Tibial artery (tissue), 4 donors: ENCODE measurements at regions not wholly inside any gene's neighbourhood (a gene's known extent, or its start where the extent isn't known, plus 50 kb on each side); places are given as distances from the start of the nearest gene placed in this dataset.

Source experiments
- DNase-seq, 2 donors: peaks; one replicate each; pipeline ENCODE4 v3.0.0-alpha.2; 2019
- H3K27ac ChIP-seq, 2 donors: fragments of 200-600 bp; sonication (generic) in 1 of 2; 1 replicate in 1 of 2; 2 replicates in 1 of 2; pipeline ENCODE4 v1.5.1; 2018 to 2019; ENCODE audit warnings: mild to moderate bottlenecking in 1 of 2
- H3K27me3 ChIP-seq, 2 donors: fragments of 200-600 bp; sonication (generic) in 1 of 2; one replicate each; pipeline versions ENCODE4 v1.5.1 to v1.6.0; 2016 to 2019
- H3K36me3 ChIP-seq, 3 donors: fragments of 200-600 bp; sonication (generic) in 2 of 3; one replicate each; pipeline ENCODE4 v1.5.1; 2016 to 2019; ENCODE audit warnings: mild to moderate bottlenecking in 2 of 3
- H3K4me1 ChIP-seq, 4 donors: fragments of 200-600 bp; sonication (generic) in 2 of 4; 1 replicate in 3 of 4; 2 replicates in 1 of 4; pipeline ENCODE4 v1.5.1; 2016 to 2019
- H3K4me3 ChIP-seq, 2 donors: fragments of 200-600 bp; sonication (generic) in 1 of 2; 1 replicate in 1 of 2; 2 replicates in 1 of 2; pipeline ENCODE4 v1.5.1; 2018 to 2019; ENCODE audit warnings: mild to moderate bottlenecking in 2 of 2
- H3K9me3 ChIP-seq, 3 donors: fragments of 200-600 bp; sonication (generic) in 1 of 3; one replicate each; pipeline ENCODE4 v1.5.1; 2016 to 2019
- intact Hi-C: fragments of 100-400 bp; cut with DNase I; formaldehyde crosslinking; loops from one replicate; pipeline ENCODE4 v1.15.0; 2023; ENCODE audit warnings: low total_unique reads
- TF ChIP-seq, protein P1 (sequence below), 2 experiments: fragments of 200-600 bp in 1 of 2; fragments of 450-650 bp in 1 of 2; IDR thresholded peaks; one replicate each; pipeline ENCODE4 v1.5.1; 2017 to 2019; ENCODE audit warnings: antibody characterized with exemption in 2 of 2, mild to moderate bottlenecking in 1 of 2, moderate library complexity in 1 of 2

DNA sequence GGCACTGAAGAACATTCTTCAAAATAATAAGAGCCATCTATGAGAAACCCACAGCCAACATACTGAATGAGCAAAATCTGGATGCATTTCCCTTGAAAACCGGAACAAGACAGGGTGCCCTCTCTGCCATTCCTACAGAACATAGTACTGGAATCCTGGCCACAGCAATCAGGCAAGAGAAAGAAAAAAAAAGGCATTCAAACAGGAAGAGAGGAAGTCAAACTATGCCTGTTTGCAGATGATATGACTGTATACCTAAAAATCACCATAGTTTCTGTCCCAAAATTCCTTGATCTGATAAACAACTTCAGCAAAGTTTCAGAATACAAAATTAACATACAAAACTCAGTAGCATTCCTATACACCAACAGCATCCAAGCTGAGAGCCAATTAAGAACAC, 119.5 kb upstream of the PARD3B start:
- TF ChIP-seq, protein P1, sequence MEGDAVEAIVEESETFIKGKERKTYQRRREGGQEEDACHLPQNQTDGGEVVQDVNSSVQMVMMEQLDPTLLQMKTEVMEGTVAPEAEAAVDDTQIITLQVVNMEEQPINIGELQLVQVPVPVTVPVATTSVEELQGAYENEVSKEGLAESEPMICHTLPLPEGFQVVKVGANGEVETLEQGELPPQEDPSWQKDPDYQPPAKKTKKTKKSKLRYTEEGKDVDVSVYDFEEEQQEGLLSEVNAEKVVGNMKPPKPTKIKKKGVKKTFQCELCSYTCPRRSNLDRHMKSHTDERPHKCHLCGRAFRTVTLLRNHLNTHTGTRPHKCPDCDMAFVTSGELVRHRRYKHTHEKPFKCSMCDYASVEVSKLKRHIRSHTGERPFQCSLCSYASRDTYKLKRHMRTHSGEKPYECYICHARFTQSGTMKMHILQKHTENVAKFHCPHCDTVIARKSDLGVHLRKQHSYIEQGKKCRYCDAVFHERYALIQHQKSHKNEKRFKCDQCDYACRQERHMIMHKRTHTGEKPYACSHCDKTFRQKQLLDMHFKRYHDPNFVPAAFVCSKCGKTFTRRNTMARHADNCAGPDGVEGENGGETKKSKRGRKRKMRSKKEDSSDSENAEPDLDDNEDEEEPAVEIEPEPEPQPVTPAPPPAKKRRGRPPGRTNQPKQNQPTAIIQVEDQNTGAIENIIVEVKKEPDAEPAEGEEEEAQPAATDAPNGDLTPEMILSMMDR (IDR thresholded peaks at IDR 0.05) = no peak
- H3K27ac ChIP-seq = no peak overlapping the region
- no peaks in the 10 kb centered on the region for H3K36me3 ChIP-seq
- H3K4me1 ChIP-seq = no peaks in the 10 kb centered on the region
- no peaks in the 10 kb centered on the region for H3K27me3 ChIP-seq
- H3K9me3 ChIP-seq = no peaks in the 10 kb centered on the region
- intact Hi-C loops = no loop called here
- H3K4me3 ChIP-seq = no peak overlapping the region
- DNase-seq = no peak

DNA sequence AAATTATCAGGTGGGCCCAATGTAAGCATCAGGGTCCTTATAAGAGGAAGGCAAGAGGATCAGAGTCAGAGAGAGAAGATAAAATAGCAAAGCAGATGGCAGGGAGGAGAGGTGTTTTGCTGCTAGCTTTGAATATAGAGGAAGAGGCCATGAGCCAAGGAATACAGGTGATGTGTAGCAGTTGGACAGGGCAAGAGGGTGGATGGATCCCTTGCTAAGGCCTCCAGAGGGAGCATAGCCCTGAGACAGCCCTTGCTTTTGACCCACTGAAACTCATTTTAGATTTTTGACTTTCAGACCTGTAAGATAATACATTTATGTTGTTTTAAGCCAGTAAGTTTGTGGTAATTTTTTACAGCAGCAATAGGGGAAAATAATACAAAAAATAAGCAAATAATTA, 116.6 kb upstream of the PARD3B start:
- intact Hi-C loops = no loop called here
- Histone ChIP-seq H3K9me3 (peaks cover 0 to 17% (median 6%) of the 10 kb centered on the region in 3 donors), H3K4me3 (no peak overlapping the region), H3K27ac (no peak overlapping the region), H3K4me1 (no peaks in the 10 kb centered on the region), H3K36me3 (no peaks in the 10 kb centered on the region), H3K27me3 (no peaks in the 10 kb centered on the region)
- TF ChIP-seq, protein P1 (IDR thresholded peaks at IDR 0.05) = no peak
- no peak for DNase-seq

DNA sequence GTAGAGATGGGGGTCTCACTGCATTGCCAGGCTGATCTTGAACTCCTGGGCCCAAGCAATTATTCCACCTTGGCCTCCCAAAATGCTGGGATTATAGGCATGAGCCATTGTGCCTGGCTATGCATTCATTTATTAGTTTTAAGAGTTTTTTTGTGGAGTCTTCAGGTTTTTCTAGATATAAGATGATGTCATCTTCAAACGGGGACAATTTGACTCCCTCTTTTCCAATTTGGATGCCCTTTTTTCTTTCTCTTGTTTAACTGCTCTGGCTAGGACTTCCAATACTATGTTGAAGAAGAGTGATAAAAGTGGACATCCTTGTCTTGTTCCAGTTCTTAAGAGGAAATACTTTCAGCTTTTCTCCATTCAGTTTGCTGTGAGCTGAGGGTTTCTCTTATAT, 113.7 kb upstream of the PARD3B start:
- intact Hi-C loops = no loop called here
- peaks cover 0 to 17% (median 6%) of the 10 kb centered on the region in 3 donors for H3K9me3 ChIP-seq
- H3K4me1 ChIP-seq = no peaks in the 10 kb centered on the region
- no peaks in the 10 kb centered on the region for H3K36me3 ChIP-seq
- H3K4me3 ChIP-seq = no peak overlapping the region
- no peak for DNase-seq
- no peaks in the 10 kb centered on the region for H3K27me3 ChIP-seq
- TF ChIP-seq, protein P1 (IDR thresholded peaks at IDR 0.05) = no peak
- H3K27ac ChIP-seq = no peak overlapping the region

DNA sequence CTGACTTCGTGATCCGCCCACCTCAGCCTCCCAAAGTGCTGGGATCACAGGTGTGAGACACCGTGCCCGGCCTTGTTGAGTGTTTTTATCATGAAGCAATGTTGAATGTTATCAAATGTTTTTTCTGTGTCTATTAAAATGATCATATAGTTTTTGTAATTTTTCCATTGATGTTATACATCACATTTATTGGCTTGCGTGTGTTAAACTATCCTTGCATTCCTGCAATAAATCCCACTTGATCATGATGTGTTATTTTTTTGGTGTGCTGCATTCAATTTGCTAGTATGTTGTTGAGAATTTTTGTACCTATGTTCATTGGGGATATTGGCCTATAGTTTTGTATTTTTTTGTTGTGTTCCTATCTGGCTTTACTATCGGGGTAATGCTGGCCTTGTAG, 113.1 kb upstream of the PARD3B start:
- Histone ChIP-seq H3K27me3 (no peaks in the 10 kb centered on the region), H3K4me3 (no peak overlapping the region), H3K27ac (no peak overlapping the region), H3K36me3 (no peaks in the 10 kb centered on the region), H3K4me1 (no peaks in the 10 kb centered on the region), H3K9me3 (peaks cover 0 to 17% (median 6%) of the 10 kb centered on the region in 3 donors)
- no peak for DNase-seq
- TF ChIP-seq, protein P1 (IDR thresholded peaks at IDR 0.05) = no peak
- intact Hi-C loops = no loop called here

DNA sequence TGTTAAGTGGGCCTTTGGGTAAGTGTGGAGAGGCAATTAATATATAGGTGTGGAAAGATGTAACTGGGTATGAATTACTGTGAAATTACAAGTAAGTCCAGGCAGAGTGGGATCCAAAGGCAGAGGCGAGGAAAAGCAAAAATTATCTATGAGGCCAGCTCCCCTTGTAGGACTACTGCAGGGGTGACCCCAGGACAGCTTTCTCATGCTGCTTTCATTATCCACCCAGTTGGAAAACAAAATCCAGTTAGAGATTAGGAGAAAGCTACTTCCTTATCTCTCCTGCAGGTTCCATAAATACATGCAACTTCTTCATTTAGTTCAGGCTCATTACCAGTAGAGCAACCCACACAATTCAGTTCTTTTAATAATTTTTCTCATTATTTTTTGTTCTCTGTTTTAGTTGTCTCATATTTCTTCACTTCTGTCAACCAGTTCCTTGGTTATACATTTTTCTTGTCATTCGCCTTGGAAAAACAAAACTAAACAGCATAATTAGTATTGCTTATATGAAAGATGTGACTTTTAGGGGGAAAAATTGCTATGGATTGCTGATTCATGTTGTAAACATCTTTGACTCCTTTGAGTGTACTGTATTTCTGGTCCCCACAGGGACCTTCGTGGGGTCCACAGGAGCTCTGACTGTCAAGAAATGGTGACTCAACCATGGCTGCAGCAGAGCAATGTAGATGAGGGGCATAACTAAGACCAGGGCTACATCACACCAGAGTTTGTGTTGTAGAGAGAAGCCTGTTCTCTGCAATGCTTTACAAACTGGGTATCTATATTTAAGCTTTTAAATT, 110.4 kb upstream of the PARD3B start:
- no peak overlapping the region for H3K4me3 ChIP-seq
- H3K4me1 ChIP-seq = no peaks in the 10 kb centered on the region
- no peaks in the 10 kb centered on the region for H3K27me3 ChIP-seq
- no peak for DNase-seq
- intact Hi-C loops = no loop called here
- TF ChIP-seq, protein P1 (IDR thresholded peaks at IDR 0.05) = no peak
- H3K27ac ChIP-seq = no peak overlapping the region
- no peaks in the 10 kb centered on the region for H3K36me3 ChIP-seq
- H3K9me3 ChIP-seq = peaks cover 0 to 17% (median 6%) of the 10 kb centered on the region in 3 donors
